ENCODE measurements at regions not wholly inside any gene's neighbourhood (a gene's known extent, or its start where the extent isn't known, plus 50 kb on each side); places are given as distances from the start of the nearest gene placed in this dataset.
A peak's percentile ranks its signal among the peaks of the same experiment; 100 is the strongest.
"Not testable (repeated sequence)": the region's sequence is repeated elsewhere in the genome, so short reads cannot be mapped to it uniquely, and the experiment has no call there.

DNA sequence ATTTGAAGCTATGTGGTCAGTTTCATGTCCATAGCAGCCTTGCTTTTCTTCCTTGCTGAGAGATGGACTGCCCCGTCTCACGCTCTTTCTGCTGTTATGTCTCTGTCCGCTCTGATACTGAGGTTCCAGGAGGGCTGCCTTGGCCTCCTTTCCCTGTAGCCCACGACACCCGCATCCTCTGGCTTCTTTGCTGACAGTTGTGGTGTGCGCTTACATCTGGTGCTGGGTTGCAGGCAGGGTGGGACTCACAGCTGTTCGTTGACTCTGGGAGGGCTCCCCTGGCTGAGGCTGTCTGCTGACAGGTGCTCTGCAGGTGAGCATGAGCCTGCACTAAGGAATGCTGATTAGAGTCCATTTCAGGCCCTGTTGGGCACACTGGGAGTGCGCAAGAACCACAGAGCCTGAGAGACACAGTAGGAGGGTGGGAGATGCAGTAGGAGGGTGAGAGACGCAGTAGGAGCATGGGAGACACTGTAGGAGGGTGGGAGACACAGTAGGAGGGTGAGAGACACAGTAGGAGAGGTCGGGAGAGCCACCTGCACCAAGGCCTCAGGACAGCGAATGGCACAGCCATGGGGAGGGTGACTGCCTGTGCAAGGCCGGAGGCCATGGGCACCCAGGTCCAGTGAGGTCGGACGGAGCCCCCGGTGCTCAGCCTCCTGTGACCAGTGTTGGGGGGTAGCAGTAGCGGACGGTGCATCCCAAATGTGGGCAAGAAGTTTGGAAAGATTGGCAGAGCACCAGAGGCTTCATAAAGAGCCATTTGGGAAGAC is 71.5 kb downstream of the NPIPB11 start:
- DNase-seq (ENCODE audit: low read depth); H3K4me3 ChIP-seq (ENCODE audit: control insufficient read depth, low read depth, low read length): not testable (repeated sequence)

DNA sequence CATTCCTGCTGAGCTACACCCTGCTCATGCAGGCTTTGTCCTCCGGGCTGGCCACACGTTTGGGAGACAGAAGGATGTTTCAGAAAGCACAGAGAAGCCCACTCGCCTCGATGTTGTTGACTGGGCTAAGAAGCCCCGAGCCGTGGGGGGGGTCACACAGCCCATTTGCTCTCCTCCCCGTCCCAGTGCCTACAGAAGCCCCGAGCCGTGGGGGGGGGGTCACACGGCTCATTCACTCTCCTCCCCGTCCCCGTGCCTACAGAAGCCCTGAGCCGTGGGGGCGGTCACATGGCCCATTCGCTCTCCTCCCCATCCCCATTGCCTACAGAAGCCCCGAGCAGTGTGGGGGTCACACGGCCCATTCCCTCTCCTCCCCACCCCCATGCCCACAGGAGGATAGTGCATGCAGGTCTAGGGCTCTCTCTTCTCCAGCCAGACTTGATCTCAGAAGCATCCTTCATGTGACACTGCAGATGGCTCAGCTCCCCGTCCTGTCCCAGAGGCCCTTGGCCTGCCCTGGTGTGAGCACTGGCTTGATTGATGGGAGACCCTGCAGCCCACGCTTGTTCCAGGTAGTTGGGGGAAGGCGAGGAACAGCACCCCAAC is 72.9 kb downstream of the NPIPB11 start:
- H3K4me3 ChIP-seq (ENCODE audit: control insufficient read depth, low read depth, low read length); DNase-seq (ENCODE audit: low read depth): not testable (repeated sequence)

DNA sequence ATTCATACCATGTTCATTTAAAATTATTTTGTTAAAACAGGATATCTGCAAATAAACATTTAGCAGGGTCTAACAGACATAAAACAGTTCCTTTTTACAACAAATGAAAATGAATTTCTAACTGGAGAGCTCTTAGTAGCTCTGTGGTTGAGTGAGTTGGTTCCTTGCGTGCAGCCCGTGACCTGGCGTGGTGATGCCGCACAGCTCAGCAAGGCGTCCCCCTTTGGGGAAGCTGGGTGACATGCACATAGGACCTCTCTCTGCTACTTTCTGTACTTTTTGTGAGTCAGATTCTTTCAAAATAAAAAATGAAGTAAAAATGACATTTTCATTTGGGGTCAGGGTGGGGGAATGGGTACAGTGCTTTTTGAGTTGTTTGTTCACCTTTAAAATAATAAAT is 75.9 kb downstream of the NPIPB11 start:
- DNase-seq (ENCODE audit: low read depth); H3K4me3 ChIP-seq (ENCODE audit: control insufficient read depth, low read depth, low read length): not testable (repeated sequence)

DNA sequence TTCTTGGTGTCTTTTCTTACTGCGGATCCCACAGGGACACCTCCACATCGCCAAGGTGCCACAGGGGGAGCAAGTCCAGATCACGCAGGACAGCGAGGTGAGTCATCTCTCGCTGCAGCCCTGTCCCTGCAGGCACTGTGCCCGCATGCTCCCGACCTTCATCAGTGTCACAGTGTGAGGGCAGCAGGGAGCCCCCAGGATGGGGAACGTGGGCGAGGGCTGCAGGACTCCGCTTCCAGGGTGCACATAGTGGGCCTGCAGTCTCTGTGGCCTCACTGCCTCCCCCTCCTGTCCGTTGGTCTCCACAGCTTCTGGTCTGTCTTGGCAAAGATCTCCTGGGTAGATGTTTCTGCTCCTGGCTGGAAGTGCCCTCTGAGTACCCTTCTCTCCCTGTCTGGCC is 78.0 kb downstream of the NPIPB11 start:
- H3K4me3 ChIP-seq (ENCODE audit: control insufficient read depth, low read depth, low read length); DNase-seq (ENCODE audit: low read depth): not testable (repeated sequence)

DNA sequence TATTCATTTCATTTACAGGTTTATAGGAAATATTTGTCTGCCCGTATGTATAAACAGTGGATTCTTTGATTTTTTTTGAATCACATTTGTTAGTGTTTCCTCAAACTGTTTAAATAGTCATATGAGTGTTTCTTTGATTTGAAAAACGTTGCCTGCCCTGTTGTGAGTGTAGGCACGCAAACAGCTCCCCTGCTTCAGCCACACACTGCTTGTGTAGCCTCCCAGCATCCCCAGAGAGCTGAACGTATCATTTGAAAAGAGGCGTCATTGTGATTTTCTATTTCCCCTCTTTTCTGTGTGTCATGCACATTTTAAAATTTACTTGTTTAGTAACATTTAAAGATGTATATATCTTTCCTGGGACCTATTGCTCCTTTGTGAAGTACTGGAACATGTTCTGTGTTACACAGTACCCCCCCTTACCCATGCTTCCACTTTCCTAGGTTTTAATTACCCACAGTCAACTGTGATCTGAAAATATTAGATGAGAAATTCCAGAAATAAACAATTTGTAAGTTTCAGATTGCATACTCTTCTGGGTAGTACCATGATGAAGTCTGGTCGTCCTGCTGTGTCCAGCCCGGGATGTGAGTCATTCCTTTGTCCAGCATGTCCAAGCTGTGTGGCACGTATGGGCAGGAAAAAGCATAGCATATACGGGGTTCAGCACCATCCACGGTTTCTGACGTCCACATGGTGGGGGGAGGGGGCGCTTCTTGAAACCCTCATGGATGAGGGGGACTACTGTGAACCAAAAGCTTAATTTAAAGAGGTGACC is 78.7 kb downstream of the NPIPB11 start:
- peak; percentile 21 for DNase-seq (ENCODE audit: low read depth)
- H3K4me3 ChIP-seq (ENCODE audit: control insufficient read depth, low read depth, low read length): not testable (repeated sequence)

DNA sequence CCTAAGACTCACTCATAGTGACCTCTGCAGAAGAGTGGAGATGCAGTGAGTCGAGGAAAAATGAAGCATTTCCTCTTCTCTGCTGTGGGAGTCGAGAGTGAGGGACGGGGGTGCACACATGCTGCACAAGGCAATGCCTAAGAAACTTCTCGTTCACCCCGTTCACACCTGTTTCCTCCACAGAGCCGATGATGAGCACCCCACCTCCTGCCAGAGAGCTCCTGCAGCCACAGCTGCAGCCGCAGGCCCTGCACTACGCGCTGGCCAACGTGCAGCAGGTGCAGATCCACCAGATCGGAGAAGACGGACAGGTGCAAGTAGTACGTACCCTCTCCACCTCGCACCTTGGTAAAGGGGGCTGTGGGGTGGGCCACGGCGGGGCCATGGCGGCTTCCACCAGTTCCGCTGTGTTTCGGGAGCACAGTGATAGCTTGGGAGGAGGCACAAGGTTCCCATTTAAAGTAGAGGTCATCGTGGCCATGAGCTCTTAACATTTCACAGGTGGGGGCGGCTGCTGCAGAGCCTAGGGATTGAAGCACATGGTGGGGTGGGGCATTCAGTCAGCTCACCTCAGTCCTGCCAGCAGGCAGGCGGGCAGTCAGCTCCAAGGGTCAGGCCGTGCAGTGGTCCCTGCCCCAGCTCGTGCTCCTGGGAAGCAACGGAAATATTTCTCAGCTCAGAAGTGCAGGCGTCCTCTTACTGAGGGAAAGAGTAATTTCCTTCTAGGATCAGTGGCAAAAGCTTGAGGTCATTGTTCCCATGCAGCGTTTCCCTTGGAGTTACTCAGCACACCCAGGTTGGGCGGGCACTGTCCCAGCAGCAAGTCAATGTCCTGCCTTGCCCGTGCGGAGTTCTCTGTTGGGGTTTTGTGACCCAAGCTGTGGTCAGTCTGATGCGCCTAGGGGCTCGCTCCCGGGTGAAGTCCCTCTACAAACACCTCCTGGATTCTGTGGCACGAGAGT is 80.1 kb downstream of the NPIPB11 start:
- not testable (repeated sequence) for DNase-seq (ENCODE audit: low read depth)

DNA sequence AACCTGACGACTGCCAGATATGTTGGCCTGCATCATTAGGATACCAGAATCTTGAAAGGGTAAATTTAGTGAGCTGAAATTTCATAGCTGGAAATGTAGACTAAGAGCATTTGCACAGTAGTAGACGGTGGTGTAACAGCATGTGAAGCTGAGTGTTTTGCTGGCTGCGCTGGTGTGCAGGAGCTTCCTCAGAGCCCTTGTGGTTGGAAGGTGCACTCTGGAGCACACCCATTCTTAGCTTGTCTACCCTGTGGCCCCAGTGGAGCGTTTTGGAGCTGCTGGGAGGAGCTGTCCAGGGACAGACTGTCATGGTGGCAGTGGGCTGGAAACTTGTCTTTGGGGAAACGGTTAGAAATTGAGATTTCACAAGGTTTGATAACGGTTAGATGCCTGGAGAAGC is 82.8 kb downstream of the NPIPB11 start:
- H3K4me3 ChIP-seq (ENCODE audit: control insufficient read depth, low read depth, low read length); DNase-seq (ENCODE audit: low read depth): not testable (repeated sequence)

More for the DNA sequence above, 80.1 kb downstream of the NPIPB11 start:
- H3K4me3 ChIP-seq (ENCODE audit: control insufficient read depth, low read depth, low read length): not testable (repeated sequence)

DNA sequence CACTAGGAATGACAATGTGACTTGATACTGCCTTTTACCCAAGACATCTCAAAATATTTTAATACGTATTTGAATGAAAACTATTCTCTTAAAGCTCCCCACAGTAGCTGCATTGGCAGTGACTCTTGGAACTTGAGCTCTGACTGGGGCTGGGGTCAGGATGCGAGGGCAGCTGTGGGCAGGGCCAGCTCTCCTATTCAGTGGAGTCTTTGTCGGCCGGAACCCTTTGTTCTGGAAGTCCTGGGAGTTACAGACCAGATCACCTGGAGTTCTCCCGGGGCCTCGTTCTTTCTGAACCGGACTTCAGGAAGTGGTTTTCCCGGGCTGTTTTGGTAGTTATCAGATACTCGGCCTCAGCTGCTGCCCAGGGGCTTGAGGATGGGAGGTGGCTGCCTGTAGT is 84.9 kb downstream of the NPIPB11 start:
- TF ChIP-seq, protein P1, sequence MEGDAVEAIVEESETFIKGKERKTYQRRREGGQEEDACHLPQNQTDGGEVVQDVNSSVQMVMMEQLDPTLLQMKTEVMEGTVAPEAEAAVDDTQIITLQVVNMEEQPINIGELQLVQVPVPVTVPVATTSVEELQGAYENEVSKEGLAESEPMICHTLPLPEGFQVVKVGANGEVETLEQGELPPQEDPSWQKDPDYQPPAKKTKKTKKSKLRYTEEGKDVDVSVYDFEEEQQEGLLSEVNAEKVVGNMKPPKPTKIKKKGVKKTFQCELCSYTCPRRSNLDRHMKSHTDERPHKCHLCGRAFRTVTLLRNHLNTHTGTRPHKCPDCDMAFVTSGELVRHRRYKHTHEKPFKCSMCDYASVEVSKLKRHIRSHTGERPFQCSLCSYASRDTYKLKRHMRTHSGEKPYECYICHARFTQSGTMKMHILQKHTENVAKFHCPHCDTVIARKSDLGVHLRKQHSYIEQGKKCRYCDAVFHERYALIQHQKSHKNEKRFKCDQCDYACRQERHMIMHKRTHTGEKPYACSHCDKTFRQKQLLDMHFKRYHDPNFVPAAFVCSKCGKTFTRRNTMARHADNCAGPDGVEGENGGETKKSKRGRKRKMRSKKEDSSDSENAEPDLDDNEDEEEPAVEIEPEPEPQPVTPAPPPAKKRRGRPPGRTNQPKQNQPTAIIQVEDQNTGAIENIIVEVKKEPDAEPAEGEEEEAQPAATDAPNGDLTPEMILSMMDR (conservative IDR thresholded peaks at IDR 0.05; ENCODE audit: control insufficient read depth, insufficient read depth, low read depth, low read length): no peak
- no peak for DNase-seq (ENCODE audit: low read depth)
- H3K4me3 ChIP-seq (ENCODE audit: control insufficient read depth, low read depth, low read length): no peak overlapping the region

DNA sequence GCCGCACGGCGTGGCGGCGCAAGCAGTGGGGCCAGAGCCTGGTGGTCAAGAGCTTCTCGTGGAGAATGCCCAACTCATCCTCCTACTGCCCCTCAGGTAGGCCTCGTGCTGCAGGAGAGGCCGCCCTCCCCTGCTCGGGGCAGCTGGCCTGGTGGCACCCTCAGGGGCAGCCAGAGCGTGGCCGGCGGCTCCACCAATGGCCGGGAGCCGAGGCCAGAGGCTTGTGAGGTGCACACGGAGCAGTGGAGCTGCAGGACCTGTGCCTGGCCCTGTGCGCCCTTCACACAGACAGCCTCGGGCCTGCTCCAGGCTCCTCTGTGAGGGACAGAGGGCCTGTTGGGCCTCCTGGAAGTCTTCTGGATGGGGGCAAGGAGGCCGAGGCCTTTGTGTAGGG is 85.5 kb downstream of the NPIPB11 start:
- H3K4me3 ChIP-seq (ENCODE audit: control insufficient read depth, low read depth, low read length): no peak overlapping the region
- DNase-seq (ENCODE audit: low read depth): no peak
- TF ChIP-seq, protein P1 (conservative IDR thresholded peaks at IDR 0.05; ENCODE audit: control insufficient read depth, insufficient read depth, low read depth, low read length): no peak

DNA sequence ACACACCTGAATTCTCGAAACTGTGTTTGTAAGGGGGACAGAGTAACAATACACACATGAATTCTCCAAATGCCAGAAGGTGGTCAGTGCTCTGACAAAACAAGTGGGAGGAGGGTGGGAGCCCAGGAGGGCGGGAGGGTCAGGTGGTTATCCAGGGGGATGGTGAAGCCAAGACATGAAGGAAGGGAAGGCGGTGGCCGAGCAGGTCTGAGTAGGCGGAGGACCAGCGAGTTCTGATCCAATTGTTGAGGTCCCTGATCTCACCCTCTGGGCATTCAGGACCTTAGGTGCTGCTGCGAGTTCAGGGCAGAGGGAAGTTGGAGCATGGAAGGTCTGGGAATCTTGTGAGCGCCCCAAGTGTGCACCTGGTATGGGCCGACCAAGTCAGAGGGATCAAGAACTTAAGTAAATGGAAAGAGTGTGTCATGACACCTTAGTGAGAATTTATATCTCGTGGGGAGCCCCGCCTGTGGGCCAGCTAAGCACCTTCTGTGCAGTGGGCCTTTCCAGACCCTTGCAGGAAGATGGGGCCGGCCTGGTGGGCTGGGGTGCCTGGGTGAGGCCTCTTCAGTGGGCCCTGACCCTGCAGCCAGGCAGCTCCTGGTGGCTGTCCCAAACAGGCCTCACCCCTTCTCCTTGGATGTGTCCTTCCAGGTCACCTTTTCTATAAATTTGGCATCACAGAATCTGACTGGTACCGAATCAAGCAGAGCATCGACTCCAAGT is 86.1 kb downstream of the NPIPB11 start:
- DNase-seq (ENCODE audit: low read depth): no peak
- H3K4me3 ChIP-seq (ENCODE audit: control insufficient read depth, low read depth, low read length): no peak overlapping the region
- TF ChIP-seq, protein P1 (conservative IDR thresholded peaks at IDR 0.05; ENCODE audit: control insufficient read depth, insufficient read depth, low read depth, low read length): no peak

Measured in fibroblast of mammary gland (primary cell).